DOHH2 (cell line): ENCODE measurements at regions not wholly inside any gene's neighbourhood (a gene's known extent, or its start where the extent isn't known, plus 50 kb on each side); places are given as distances from the start of the nearest gene placed in this dataset.

Experiments used
- H3F3A ChIP-seq: fragments of 200-600 bp; sonication (generic), shearing (Covaris generic); 2 replicates; pipeline ENCODE4 v1.6.0; 2016; ENCODE audit warnings: antibody characterized with exemption, mild to moderate bottlenecking; ENCODE audit not compliant: control insufficient read depth, insufficient read depth
- H3K27ac ChIP-seq: fragments of 200-600 bp; sonication (generic); 2 replicates; pipeline ENCODE4 v1.5.1; 2014; ENCODE audit warnings: low read depth, mild to moderate bottlenecking, low read length, moderate library complexity
- H3K27me3 ChIP-seq: fragments of 200-600 bp; sonication (generic); 2 replicates; pipeline ENCODE4 v1.6.1; 2014; ENCODE audit warnings: mild to moderate bottlenecking, low read length, mixed read lengths; ENCODE audit not compliant: control insufficient read depth
- H3K36me3 ChIP-seq: fragments of 200-600 bp; sonication (generic); 2 replicates; pipeline ENCODE4 v1.6.1; 2014; ENCODE audit warnings: mild to moderate bottlenecking, low read length, moderate library complexity, mixed read lengths; ENCODE audit not compliant: control insufficient read depth
- H3K4me1 ChIP-seq: fragments of 200-600 bp; sonication (generic); 2 replicates; pipeline ENCODE4 v1.6.1; 2014; ENCODE audit warnings: mild to moderate bottlenecking, low read length, mixed read lengths; ENCODE audit not compliant: control insufficient read depth
- H3K4me2 ChIP-seq: fragments of 200-600 bp; sonication (generic); 2 replicates; pipeline ENCODE4 v1.6.0; 2014; ENCODE audit warnings: mild to moderate bottlenecking, low read length, moderate library complexity
- H3K4me3 ChIP-seq: fragments of 200-600 bp; sonication (generic); 2 replicates; pipeline ENCODE4 v1.5.1; 2014; ENCODE audit warnings: mild to moderate bottlenecking, low read length, mixed read lengths
- H3K79me2 ChIP-seq: fragments of 200-600 bp; sonication (generic); 2 replicates; pipeline ENCODE4 v1.6.1; 2014; ENCODE audit warnings: mild to moderate bottlenecking, low read length, mixed read lengths; ENCODE audit not compliant: control insufficient read depth
- H3K9me2 ChIP-seq: fragments of 200-600 bp; sonication (generic); replicated peaks from 2 replicates; pipeline ENCODE4 v1.6.1; 2014; ENCODE audit warnings: mild to moderate bottlenecking, low read length, mixed read lengths; ENCODE audit not compliant: control insufficient read depth
- H3K9me3 ChIP-seq: fragments of 200-600 bp; sonication (generic); 2 replicates; pipeline ENCODE4 v1.6.1; 2014; ENCODE audit warnings: antibody characterized with exemption, low read length, mixed read lengths; ENCODE audit not compliant: control insufficient read depth, insufficient read depth
- H4K20me1 ChIP-seq: fragments of 200-600 bp; sonication (generic); 2 replicates; pipeline ENCODE4 v1.6.0; 2014; ENCODE audit warnings: low read depth, mild to moderate bottlenecking, antibody characterized with exemption, low read length, moderate library complexity; ENCODE audit not compliant: control insufficient read depth, insufficient read depth
- CTCF ChIP-seq: fragments of 200-600 bp; sonication (generic); IDR thresholded peaks from one replicate; pipeline ENCODE4 v1.5.1; 2014; ENCODE audit warnings: antibody characterized with exemption, mild to moderate bottlenecking, low read depth, low read length; ENCODE audit not compliant: poor library complexity, severe bottlenecking
- EZH2phosphoT487 ChIP-seq: fragments of 200-600 bp; sonication (generic); IDR thresholded peaks from 2 replicates; pipeline ENCODE4 v1.6.1; 2017; ENCODE audit warnings: borderline replicate concordance, mild to moderate bottlenecking, antibody characterized with exemption, low read length, moderate library complexity, mixed read lengths

- Histone ChIP-seq H3K27ac (no peak overlapping the region), H4K20me1 (no peaks in the 10 kb centered on the region), H3K9me3 (no peaks in the 10 kb centered on the region), H3K4me2 (no peak overlapping the region), H3K9me2 (no peaks in the 10 kb centered on the region), H3K4me3 (no peak overlapping the region), H3K79me2 (no peaks in the 10 kb centered on the region), H3K36me3 (no peaks in the 10 kb centered on the region), H3K4me1 (no peaks in the 10 kb centered on the region), H3F3A (no peaks in the 10 kb centered on the region), H3K27me3 (no peaks in the 10 kb centered on the region)
- TF ChIP-seq EZH2phosphoT487, result no peak
- TF ChIP-seq CTCF, result no peak
Measured at GRCh38 chr20:11120431-11120830, 446.6 kb upstream of the JAG1 start.

- Histone ChIP-seq H3F3A (no peaks in the 10 kb centered on the region), H3K4me2 (no peak overlapping the region), H4K20me1 (no peaks in the 10 kb centered on the region), H3K27ac (no peak overlapping the region), H3K9me2 (no peaks in the 10 kb centered on the region), H3K4me1 (no peaks in the 10 kb centered on the region), H3K79me2 (no peaks in the 10 kb centered on the region), H3K9me3 (no peaks in the 10 kb centered on the region), H3K36me3 (no peaks in the 10 kb centered on the region), H3K4me3 (no peak overlapping the region), H3K27me3 (no peaks in the 10 kb centered on the region)
- TF ChIP-seq EZH2phosphoT487, result no peak
- TF ChIP-seq CTCF, result no peak
Measured at GRCh38 chr20:11124849-11125505, 451.2 kb upstream of the JAG1 start.

- Histone ChIP-seq H3K9me2 (no peaks in the 10 kb centered on the region), H3K9me3 (no peaks in the 10 kb centered on the region), H3K4me1 (no peaks in the 10 kb centered on the region), H3K36me3 (no peaks in the 10 kb centered on the region), H3K27ac (no peak overlapping the region), H3K4me3 (no peak overlapping the region), H3K27me3 (no peaks in the 10 kb centered on the region), H3K4me2 (no peak overlapping the region), H3F3A (no peaks in the 10 kb centered on the region), H4K20me1 (no peaks in the 10 kb centered on the region), H3K79me2 (no peaks in the 10 kb centered on the region)
- no peak for TF ChIP-seq CTCF
- no peak for TF ChIP-seq EZH2phosphoT487
Measured at GRCh38 chr20:11128220-11128718, 454.5 kb upstream of the JAG1 start.
